ENCODE measurements at regions not wholly inside any gene's neighbourhood (a gene's known extent, or its start where the extent isn't known, plus 50 kb on each side); places are given as distances from the start of the nearest gene placed in this dataset.
"Not testable (repeated sequence)": the region's sequence is repeated elsewhere in the genome, so short reads cannot be mapped to it uniquely, and the experiment has no call there.

DNA sequence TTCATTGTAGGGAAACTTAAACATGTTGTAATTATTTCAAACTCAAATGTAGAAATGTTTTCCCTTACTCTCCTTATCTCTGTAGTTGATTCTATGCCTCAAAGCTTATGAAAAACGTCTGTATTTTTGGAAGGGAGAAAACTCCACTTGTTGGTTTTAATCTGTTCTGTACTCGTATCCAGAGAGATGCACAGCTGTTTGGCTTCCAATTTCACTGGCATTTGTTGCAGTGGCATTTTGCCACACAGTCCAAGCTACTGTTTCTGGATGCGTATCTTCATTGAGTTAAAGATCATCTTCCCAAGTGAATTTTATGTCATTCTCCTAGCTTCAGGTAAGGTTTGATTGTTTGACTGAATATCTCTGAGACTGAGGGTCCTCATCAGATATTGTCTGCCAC, 481.4 kb downstream of the TRHDE start:
- H3K27ac ChIP-seq: no peak overlapping the region

DNA sequence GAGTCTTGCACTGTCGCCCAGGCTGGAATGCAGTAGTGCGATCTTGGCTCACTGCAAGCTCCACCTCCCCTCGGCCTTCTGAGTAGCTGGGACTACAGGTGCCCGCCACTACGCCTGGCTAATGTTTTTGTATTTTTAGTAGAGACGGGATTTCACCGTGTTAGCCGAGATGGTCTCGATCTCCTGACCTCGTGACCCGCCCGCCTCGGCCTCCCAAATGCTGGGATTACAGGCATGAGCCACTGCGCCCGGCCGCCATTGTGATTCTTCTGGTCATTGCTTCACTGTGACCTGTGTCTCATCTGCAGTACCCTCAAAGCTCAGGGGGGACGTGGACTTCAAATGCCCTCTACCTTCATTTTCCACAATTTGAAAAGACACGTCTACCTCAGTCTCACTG, 481.9 kb downstream of the TRHDE start:
- ATAC-seq; H3K36me3 ChIP-seq (ENCODE audit: insufficient read depth in 1 of 2, low read depth in 1 of 2); intact Hi-C loops (cut with DNase I); H3K27ac ChIP-seq; H3K27me3 ChIP-seq (ENCODE audit: insufficient read depth in 3 of 3, low read length in 2 of 3); H3K9me3 ChIP-seq; H3K4me1 ChIP-seq; H3K4me3 ChIP-seq: not testable (repeated sequence)
- 38 to 41% (median 39%) methylated on average over 18 of the region's 18 CpGs for WGBS, 3 donors
- peak in 1 of 2 donors; percentile 26 for DNase-seq

More for the DNA sequence above, 481.4 kb downstream of the TRHDE start:
- H3K36me3 ChIP-seq (ENCODE audit: insufficient read depth in 1 of 2, low read depth in 1 of 2): no peaks in the 10 kb centered on the region
- TF ChIP-seq CTCF (IDR thresholded peaks at IDR 0.05): no peak
- WGBS, 3 donors: 13 to 21% (median 14%) methylated on average over 3 of the region's 3 CpGs
- no peak overlapping the region for H3K4me3 ChIP-seq
- H3K27me3 ChIP-seq (ENCODE audit: insufficient read depth in 3 of 3, low read length in 2 of 3): no peaks in the 10 kb centered on the region
- no peaks in the 10 kb centered on the region for H3K9me3 ChIP-seq
- no peak for ATAC-seq
- no peaks in the 10 kb centered on the region for H3K4me1 ChIP-seq
- no peak for DNase-seq
- intact Hi-C loops (cut with DNase I): no loop called here

GRCh38 chr12:72766517-72766916, 494.3 kb downstream of the TRHDE start:
- H3K27ac ChIP-seq: no peak overlapping the region
- H3K9me3 ChIP-seq: peaks cover 3% of the 10 kb centered on the region
- no peak for ATAC-seq
- WGBS, 3 donors: 56 to 60% (median 57%) methylated on average over 2 of the region's 2 CpGs
- no peak overlapping the region for H3K4me3 ChIP-seq
- no peak for DNase-seq
- H3K27me3 ChIP-seq (ENCODE audit: insufficient read depth in 3 of 3, low read length in 2 of 3): no peaks in the 10 kb centered on the region
- no peaks in the 10 kb centered on the region for H3K36me3 ChIP-seq (ENCODE audit: insufficient read depth in 1 of 2, low read depth in 1 of 2)
- no peaks in the 10 kb centered on the region for H3K4me1 ChIP-seq
- intact Hi-C loops (cut with DNase I): no loop called here
- TF ChIP-seq CTCF (IDR thresholded peaks at IDR 0.05): no peak

DNA sequence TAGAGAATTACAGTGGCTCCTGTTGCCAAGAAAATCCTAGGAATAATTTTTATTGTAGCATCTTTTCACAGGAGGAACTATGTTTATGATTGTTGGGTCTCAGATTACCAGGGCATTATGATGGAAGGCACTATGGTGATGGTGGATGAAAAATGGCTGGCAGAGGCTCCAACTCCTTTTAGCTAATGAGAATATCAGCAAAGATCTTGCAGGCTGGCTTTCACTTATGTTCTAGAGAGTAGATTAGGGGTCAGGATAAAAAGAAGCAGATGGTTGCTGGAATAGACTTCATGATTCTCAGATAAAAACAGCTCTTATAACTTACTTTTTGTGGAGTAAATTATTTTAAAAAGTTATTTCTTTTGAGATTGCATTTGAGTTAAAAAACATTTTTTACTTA, 501.9 kb downstream of the TRHDE start:
- no peak for ATAC-seq
- TF ChIP-seq CTCF (IDR thresholded peaks at IDR 0.05): no peak

DNA sequence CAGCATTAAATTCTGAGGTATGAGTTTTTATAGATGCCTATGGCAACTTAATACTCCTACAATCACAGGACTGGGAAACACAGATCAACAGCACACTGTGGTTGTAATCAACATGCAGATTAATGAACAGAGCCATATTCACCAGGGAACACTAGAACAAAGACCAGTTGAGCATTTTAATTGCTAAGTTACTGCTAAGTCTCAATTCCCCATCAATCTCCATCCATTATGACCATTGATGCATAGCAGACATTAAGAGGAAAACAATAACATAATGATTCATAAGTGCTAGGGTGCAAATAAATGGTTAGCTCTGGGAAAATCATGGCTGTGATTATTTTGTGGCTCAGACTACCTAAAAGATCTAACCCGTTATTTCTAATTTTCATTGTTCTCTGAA, 505.6 kb downstream of the TRHDE start:
- H3K4me1 ChIP-seq: no peaks in the 10 kb centered on the region
- DNase-seq: no peak
- no peak overlapping the region for H3K4me3 ChIP-seq
- H3K27me3 ChIP-seq (ENCODE audit: insufficient read depth in 3 of 3, low read length in 2 of 3): no peaks in the 10 kb centered on the region
- no peaks in the 10 kb centered on the region for H3K9me3 ChIP-seq
- WGBS, 3 donors: 76 to 89% (median 81%) methylated on average over 1 of the region's 1 CpG
- intact Hi-C loops (cut with DNase I): no loop called here
- H3K36me3 ChIP-seq (ENCODE audit: insufficient read depth in 1 of 2, low read depth in 1 of 2): no peaks in the 10 kb centered on the region
- H3K27ac ChIP-seq: no peak overlapping the region
- TF ChIP-seq CTCF (IDR thresholded peaks at IDR 0.05): no peak
- ATAC-seq: no peak

More for the DNA sequence above, 501.9 kb downstream of the TRHDE start:
- Histone ChIP-seq H3K4me1 (no peaks in the 10 kb centered on the region), H3K36me3 (ENCODE audit: insufficient read depth in 1 of 2, low read depth in 1 of 2) (no peaks in the 10 kb centered on the region), H3K4me3 (no peak overlapping the region), H3K27ac (no peak overlapping the region), H3K9me3 (no peaks in the 10 kb centered on the region), H3K27me3 (ENCODE audit: insufficient read depth in 3 of 3, low read length in 2 of 3) (no peaks in the 10 kb centered on the region)
- intact Hi-C loops (cut with DNase I): no loop called here
- no peak for DNase-seq

Measured in psoas muscle (tissue), 7 donors.